Esophagus squamous epithelium (tissue), 5 donors: ENCODE measurements at regions not wholly inside any gene's neighbourhood (a gene's known extent, or its start where the extent isn't known, plus 50 kb on each side); places are given as distances from the start of the nearest gene placed in this dataset.
A peak's percentile ranks its signal among the peaks of the same experiment; 100 is the strongest.

Source experiments
- DNase-seq: peaks from one replicate; lab custom pipeline; 2025; lab: John Stamatoyannopoulos, UW
- H3K27ac ChIP-seq, 4 donors: fragments of 200-600 bp; sonication (generic); one replicate each; pipeline ENCODE4 v1.5.1; 2016 to 2019; ENCODE audit warnings: mild to moderate bottlenecking in 1 of 4
- H3K27me3 ChIP-seq, 4 donors: fragments of 200-600 bp; sonication (generic); 1 replicate in 3 of 4; 2 replicates in 1 of 4; pipeline versions ENCODE4 v1.5.1 to v1.6.0; 2017 to 2021; ENCODE audit warnings: antibody characterized with exemption in 1 of 4
- H3K36me3 ChIP-seq, 3 donors: fragments of 200-600 bp; sonication (generic); one replicate each; pipeline ENCODE4 v1.5.1; 2016 to 2019
- H3K4me1 ChIP-seq, 3 donors: fragments of 200-600 bp; sonication (generic); one replicate each; pipeline ENCODE4 v1.5.1; 2017 to 2019
- H3K4me3 ChIP-seq, 4 donors: fragments of 200-600 bp; sonication (generic); 1 replicate in 3 of 4; 2 replicates in 1 of 4; pipeline ENCODE4 v1.5.1; 2016 to 2019; ENCODE audit warnings: mild to moderate bottlenecking in 2 of 4, moderate library complexity in 1 of 4
- H3K9me3 ChIP-seq, 3 donors: fragments of 200-600 bp; sonication (generic); one replicate each; pipeline ENCODE4 v1.5.1; 2016 to 2019
- CTCF ChIP-seq, 6 experiments: fragments of 450-650 bp in 4 of 6; fragments of 200-600 bp in 2 of 6; sonication (generic) in 2 of 6; IDR thresholded peaks; one replicate each; pipeline ENCODE4 v1.5.1; 2016 to 2019; ENCODE audit warnings: antibody characterized with exemption in 6 of 6, mild to moderate bottlenecking in 4 of 6, moderate library complexity in 4 of 6
- POLR2A ChIP-seq, 4 donors: fragments of 450-650 bp; IDR thresholded peaks; one replicate each; pipeline ENCODE4 v1.6.1; 2017; ENCODE audit warnings: antibody characterized with exemption in 4 of 4, mild to moderate bottlenecking in 4 of 4, moderate library complexity in 3 of 4
- WGBS, 2 donors: methylation state at CpG; one replicate each; pipeline ENCODE4 v1.1.5; 2018; 5-methylcytosine and 5-hydroxymethylcytosine counted together
- intact Hi-C: fragments of 100-400 bp; cut with DNase I; formaldehyde crosslinking; loops from one replicate; pipeline ENCODE4 v1.15.0; 2022
- donor health status: DM: yes; HTN: yes; CAD: no.

DNA sequence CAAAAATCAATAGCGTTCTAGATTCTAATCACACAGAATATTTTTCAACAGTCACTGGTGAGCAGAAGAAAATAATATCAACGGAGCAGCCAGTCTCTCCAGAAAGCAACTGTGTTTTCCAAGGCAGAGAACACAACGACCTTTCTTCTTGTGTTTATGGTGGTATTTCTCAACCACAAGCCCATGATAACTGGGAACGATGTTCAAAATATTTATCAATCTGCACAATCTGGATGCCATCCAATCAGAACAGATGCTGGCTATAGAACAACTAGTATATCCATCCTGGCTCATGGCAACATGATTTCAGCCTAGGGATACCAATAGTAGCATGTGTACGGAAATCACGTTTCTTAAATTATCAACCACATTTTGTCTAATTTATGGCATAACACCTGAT lies 162.7 kb upstream of the RUNX1 start:
- Histone ChIP-seq H3K9me3 (no peaks in the 10 kb centered on the region), H3K4me3 (no peak overlapping the region), H3K27me3 (no peaks in the 10 kb centered on the region), H3K36me3 (no peaks in the 10 kb centered on the region), H3K27ac (peak overlapping the region in 1 of 4 donors; percentile 42), H3K4me1 (peaks cover 0 to 20% (median 10%) of the 10 kb centered on the region in 3 donors)
- no peak for DNase-seq
- intact Hi-C loops: no loop called here
- WGBS, 2 donors: 74 to 82% methylated on average over 6 of the region's 6 CpGs
- TF ChIP-seq CTCF (IDR thresholded peaks at IDR 0.05): no peak
- no peak for TF ChIP-seq POLR2A (IDR thresholded peaks at IDR 0.05)

DNA sequence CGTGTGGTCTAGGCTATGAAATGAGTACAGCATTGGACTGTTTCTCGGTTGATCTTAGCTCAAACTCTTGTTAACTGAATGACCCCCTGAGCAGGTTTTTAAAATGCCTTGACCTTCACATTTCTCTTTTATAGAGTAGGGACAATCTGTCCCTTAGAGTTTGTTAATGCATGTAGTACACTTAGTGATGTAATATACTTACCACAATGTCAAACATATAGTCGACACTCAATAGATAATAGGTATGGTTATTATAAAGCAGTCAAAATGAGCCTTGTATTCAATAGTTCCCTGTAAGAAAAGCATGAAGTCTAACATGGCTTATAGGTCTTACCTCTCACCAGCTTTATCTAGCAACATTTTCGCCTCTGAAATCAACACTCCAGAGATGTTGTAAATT lies 161.0 kb upstream of the RUNX1 start:
- TF ChIP-seq CTCF (IDR thresholded peaks at IDR 0.05) (no peak), POLR2A (IDR thresholded peaks at IDR 0.05) (no peak)
- Histone ChIP-seq H3K27ac (peak overlapping the region in 2 of 4 donors; percentile 39 to 56), H3K9me3 (no peaks in the 10 kb centered on the region), H3K4me1 (peaks cover 0 to 36% (median 20%) of the 10 kb centered on the region in 3 donors), H3K36me3 (no peaks in the 10 kb centered on the region), H3K27me3 (no peaks in the 10 kb centered on the region), H3K4me3 (no peak overlapping the region)
- no peak for DNase-seq
- intact Hi-C loops: no loop called here
- 85 to 93% methylated on average over 4 of the region's 4 CpGs for WGBS, 2 donors

DNA sequence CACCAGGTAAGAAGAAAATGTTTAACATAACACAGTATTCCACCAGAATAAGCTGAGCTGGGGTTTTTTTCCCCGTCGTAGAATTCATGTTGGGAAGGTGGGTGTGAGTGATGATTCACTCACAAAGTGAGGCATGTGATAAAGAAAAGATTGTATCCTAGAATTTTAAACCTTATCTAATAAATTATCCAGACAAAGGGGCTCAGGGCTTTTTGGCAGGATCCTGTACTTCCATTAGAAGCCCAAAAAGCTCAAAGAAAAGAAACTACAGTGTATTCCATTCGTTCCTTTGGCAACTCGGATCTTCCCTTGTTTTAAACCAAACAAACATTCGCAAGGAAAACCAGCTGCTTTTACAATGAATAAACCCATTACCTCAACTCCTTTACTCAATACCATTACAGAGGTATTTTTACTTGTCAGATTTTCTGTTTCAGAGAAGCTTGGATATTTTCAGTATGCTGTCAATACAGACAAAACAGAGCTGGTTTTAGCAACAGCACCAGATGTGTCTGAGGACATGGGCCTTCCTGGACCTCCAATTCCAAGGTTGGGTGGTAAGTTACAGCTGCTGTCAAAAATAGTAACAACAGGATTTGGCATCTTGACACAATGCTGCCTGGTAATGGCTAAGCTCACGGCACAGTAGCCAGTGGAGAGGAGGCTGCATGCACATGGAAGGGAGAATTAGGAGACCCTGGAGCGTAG lies 159.9 kb upstream of the RUNX1 start:
- H3K27ac ChIP-seq: peak overlapping the region in 3 of 4 donors; percentile 34 to 73 (median 39)
- no peak for DNase-seq
- H3K27me3 ChIP-seq: no peaks in the 10 kb centered on the region
- H3K9me3 ChIP-seq: no peaks in the 10 kb centered on the region
- TF ChIP-seq CTCF (IDR thresholded peaks at IDR 0.05) (no peak), POLR2A (IDR thresholded peaks at IDR 0.05) (no peak)
- WGBS, 2 donors: 47 to 57% methylated on average over 7 of the region's 7 CpGs
- H3K36me3 ChIP-seq: no peaks in the 10 kb centered on the region
- intact Hi-C loops: no loop called here
- H3K4me1 ChIP-seq: peaks cover 0 to 41% (median 20%) of the 10 kb centered on the region in 3 donors
- H3K4me3 ChIP-seq: no peak overlapping the region

DNA sequence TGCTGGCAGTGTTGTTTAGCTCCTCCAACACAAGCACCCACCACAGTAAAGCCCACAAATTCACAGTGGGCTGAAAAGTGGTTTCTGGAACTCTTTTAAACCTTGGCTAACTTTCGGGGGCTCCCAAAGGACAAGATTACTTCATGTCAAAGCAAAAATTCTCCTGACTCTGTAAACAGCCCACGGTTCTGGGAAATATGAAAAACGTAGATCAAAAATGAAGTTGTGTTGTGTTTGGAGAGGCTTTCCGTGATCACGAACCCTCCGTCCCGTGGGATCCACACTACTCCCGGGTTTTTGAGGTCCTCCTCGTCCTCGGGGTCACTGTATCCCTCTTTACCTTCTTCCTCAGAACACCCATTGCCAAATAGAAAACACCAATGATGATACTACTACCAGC lies 159.0 kb upstream of the RUNX1 start:
- H3K27ac ChIP-seq: peak overlapping the region in 3 of 4 donors; percentile 34 to 73 (median 39)
- DNase-seq: no peak
- intact Hi-C loops: no loop called here
- peaks cover 0 to 39% (median 19%) of the 10 kb centered on the region in 3 donors for H3K4me1 ChIP-seq
- H3K9me3 ChIP-seq: no peaks in the 10 kb centered on the region
- 70 to 82% methylated on average over 10 of the region's 10 CpGs for WGBS, 2 donors
- TF ChIP-seq CTCF (IDR thresholded peaks at IDR 0.05) (no peak), POLR2A (IDR thresholded peaks at IDR 0.05) (no peak)
- no peaks in the 10 kb centered on the region for H3K27me3 ChIP-seq
- H3K36me3 ChIP-seq: no peaks in the 10 kb centered on the region
- H3K4me3 ChIP-seq: no peak overlapping the region

DNA sequence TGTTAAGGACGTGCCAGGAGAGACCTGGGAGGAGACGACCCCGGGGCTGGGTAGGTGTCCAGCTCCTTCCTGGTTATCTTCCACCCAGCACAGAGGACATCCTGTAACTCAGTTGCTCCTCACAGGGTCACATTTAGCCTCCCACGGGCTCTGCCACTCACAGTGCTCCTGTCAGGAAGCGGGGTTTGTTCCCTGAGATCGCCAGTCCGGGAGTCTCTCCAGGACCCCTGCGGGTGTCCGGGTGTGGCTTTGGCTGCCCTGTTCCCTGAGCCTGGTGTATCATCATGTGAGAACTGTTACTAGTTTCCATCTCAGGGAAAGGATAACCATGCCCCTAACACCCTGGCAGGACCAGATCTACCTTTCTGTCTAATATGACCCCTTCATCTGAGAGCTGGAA lies 158.2 kb upstream of the RUNX1 start:
- DNase-seq: no peak
- no peaks in the 10 kb centered on the region for H3K36me3 ChIP-seq
- no peaks in the 10 kb centered on the region for H3K27me3 ChIP-seq
- H3K4me1 ChIP-seq: peaks cover 0 to 31% (median 12%) of the 10 kb centered on the region in 3 donors
- H3K27ac ChIP-seq: peak overlapping the region in 2 of 4 donors; percentile 39 to 82
- intact Hi-C loops: no loop called here
- no peaks in the 10 kb centered on the region for H3K9me3 ChIP-seq
- WGBS, 2 donors: 80% methylated on average over 1 of the region's 9 CpGs; no CpG with 5 or more reads in 1 of the 2 donors
- TF ChIP-seq POLR2A (IDR thresholded peaks at IDR 0.05) (no peak), CTCF (IDR thresholded peaks at IDR 0.05) (no peak)
- H3K4me3 ChIP-seq: no peak overlapping the region
